Stimulated activated CD4-positive, alpha-beta T cell treated with anti-CD3 and anti-CD28 coated beads, TNF-alpha, amount 100 ng/mL, for 4 hours (primary cell): ENCODE measurements at regions not wholly inside any gene's neighbourhood (a gene's known extent, or its start where the extent isn't known, plus 50 kb on each side); places are given as distances from the start of the nearest gene placed in this dataset.
"Not testable (repeated sequence)": the region's sequence is repeated elsewhere in the genome, so short reads cannot be mapped to it uniquely, and the experiment has no call there.

Source experiments
- DNase-seq, 3 experiments: peaks; one replicate each; pipeline ENCODE4 v3.0.0-alpha.2; 2020; ENCODE audit warnings: low read depth in 3 of 3

GRCh38 chr5:102617191-102618187 is 118.7 kb upstream of the SLCO6A1 start:
- DNase-seq: no peak

DNA sequence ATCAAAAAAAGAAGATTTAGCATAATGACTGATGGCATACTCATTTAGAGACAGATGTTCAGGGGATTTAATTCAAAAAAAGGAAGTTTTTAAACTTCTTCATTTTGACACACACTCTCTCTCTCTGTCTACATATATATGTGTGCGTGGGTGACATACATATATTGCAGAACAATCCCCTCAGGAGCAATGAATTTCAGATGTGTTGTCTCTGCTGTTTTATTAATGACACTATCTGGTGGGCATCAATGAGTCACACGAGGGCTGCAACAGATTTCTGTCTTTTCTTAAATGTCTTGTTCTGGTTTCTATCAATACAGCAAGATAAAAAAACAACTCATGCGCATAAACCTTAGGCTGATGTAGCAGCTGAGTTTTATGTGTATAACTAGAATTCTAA is 123.5 kb upstream of the SLCO6A1 start:
- no peak for DNase-seq

GRCh38 chr5:102623329-102624065 is 124.7 kb upstream of the SLCO6A1 start:
- DNase-seq: no peak

GRCh38 chr5:102624405-102624804 is 125.6 kb upstream of the SLCO6A1 start:
- no peak for DNase-seq

DNA sequence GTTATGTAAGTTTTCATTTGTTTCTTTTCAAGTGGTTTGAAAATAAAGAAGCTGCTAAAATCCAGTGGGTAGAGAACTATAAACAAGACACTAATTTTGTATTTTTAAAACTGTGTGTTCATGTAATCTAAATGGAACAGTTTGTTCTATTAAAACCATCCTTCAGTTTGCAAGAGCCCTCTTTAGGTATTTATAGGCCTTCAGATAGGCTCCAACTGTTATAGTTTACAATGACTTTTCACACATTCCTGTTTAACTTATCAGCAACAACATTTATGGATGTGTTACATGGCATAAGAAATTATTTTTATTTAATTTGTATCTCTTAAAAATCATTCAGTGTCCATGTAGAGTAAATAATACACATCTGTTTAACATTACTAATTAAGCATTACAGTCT is 126.7 kb upstream of the SLCO6A1 start:
- no peak for DNase-seq

GRCh38 chr5:102625928-102626327 is 127.1 kb upstream of the SLCO6A1 start:
- DNase-seq: no peak

DNA sequence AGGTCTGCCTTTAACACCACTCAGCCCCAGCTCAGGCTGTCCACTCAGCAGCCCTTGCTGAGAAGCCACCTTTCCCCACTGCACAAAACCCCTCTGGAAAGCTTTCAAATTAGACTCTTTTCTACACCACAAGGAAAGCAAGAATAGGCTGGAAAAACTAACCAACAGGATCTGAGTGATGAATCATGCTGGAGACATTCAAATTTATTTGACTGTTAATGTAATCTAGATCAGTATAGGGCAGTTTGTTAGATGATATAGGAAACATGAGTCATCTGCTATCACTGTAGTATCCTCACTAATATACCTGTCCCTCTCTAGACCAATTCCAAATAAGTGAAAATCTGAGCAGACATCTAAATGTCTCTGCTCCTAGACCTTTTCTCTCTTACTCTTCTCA is 127.8 kb upstream of the PAM start:
- DNase-seq: no peak

DNA sequence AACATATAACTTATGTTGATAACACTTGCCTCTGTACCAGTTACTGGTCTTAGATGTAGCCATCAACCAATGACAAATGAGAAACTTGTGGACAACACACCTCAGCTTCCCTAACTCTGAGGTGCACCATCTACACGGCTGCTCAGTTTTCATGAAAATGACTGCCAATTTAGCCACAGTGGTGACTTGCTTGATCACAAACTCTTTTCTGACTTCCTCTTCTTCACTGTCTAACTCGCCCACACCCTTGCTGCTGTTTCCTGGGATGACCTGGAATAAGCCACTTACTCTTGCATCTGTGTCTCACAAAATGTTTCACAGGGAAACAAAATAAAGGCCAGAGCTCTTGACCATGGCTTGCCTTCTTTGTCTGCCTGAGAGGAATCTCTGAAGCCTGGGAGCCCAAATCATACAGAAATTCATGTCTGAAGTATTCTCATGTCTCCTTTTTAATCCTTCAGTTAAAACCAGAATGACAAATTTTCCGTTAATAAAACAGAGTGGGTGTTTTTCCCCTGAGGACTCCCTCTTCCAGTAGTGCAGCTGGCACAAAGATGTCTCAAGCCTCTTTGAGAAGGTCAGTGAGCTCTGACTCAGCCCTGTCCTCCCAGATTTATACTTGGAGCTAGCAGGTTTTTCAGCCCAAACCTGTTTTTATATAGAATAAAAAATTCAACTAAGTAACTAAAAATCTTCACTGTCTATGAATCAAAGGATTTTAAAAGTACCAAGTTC is 126.5 kb upstream of the PAM start:
- no peak for DNase-seq

GRCh38 chr5:102629827-102630605 is 125.1 kb upstream of the PAM start:
- no peak for DNase-seq

DNA sequence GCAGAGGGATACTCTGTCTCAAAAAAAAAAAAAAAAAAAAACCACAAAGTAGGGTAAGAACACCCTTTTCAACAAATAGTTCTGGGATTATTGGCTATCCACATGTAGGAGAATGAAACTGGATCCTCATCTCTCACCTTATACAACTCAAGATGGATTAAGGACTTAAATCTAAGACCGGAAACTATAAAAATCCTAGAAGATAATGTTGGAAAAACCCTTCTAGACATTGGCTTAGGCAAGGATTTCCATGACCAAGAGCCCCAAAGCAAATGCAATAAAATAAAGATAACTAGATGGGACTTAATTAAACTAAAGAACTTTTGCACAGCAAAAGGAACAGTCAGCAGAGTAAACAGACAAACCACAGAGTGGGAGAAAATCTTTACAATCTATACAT is 119.7 kb upstream of the PAM start:
- not testable (repeated sequence) for DNase-seq

- DNase-seq: no peak
These were observed 116.8 kb upstream of the PAM start for GRCh38 chr5:102638316-102638715.

- DNase-seq: no peak
These were observed 116.0 kb upstream of the PAM start for GRCh38 chr5:102638912-102639652.

- DNase-seq: no peak
These were observed 105.4 kb upstream of the PAM start for GRCh38 chr5:102649731-102650130.

GRCh38 chr5:102651466-102651865 is 103.6 kb upstream of the PAM start:
- no peak for DNase-seq

- DNase-seq: no peak
These were observed 100.4 kb upstream of the PAM start for GRCh38 chr5:102654559-102655349.

GRCh38 chr5:102659151-102659550 is 96.0 kb upstream of the PAM start:
- no peak for DNase-seq

- DNase-seq: no peak
These were observed 95.0 kb upstream of the PAM start for GRCh38 chr5:102660111-102660510.

- no peak for DNase-seq
These were observed 91.2 kb upstream of the PAM start for GRCh38 chr5:102663749-102664530.
